GM19372 (cell line): ENCODE measurements at regions not wholly inside any gene's neighbourhood (a gene's known extent, or its start where the extent isn't known, plus 50 kb on each side); places are given as distances from the start of the nearest gene placed in this dataset.

Source experiments
- ATAC-seq: cut with Tn5 transposase; IDR thresholded peaks from one replicate; pipeline ENCODE4 v1.9.1; 2021; ENCODE audit warnings: mild to moderate bottlenecking, low read depth, moderate library complexity; ENCODE audit not compliant: unreplicated experiment

GRCh38 chrX:88397551-88397950 is 349.5 kb upstream of the CPXCR1 start:
- no peak for ATAC-seq

- ATAC-seq, result no peak
Measured at GRCh38 chrX:88416002-88416401, 331.0 kb upstream of the CPXCR1 start.

- no peak for ATAC-seq
Measured at GRCh38 chrX:88416965-88417364, 330.1 kb upstream of the CPXCR1 start.

- ATAC-seq, result no peak
Measured at GRCh38 chrX:88424071-88424470, 323.0 kb upstream of the CPXCR1 start.

- ATAC-seq, result no peak
Measured at GRCh38 chrX:88424541-88424940, 322.5 kb upstream of the CPXCR1 start.

- no peak for ATAC-seq
Measured at GRCh38 chrX:88425739-88426138, 321.3 kb upstream of the CPXCR1 start.

- ATAC-seq, result no peak
Measured at GRCh38 chrX:88437563-88437962, 309.5 kb upstream of the CPXCR1 start.

- no peak for ATAC-seq
Measured at GRCh38 chrX:88438209-88438608, 308.8 kb upstream of the CPXCR1 start.

- ATAC-seq, result no peak
Measured at GRCh38 chrX:88439935-88440334, 307.1 kb upstream of the CPXCR1 start.
